HG03025 (cell line): ENCODE measurements at regions not wholly inside any gene's neighbourhood (a gene's known extent, or its start where the extent isn't known, plus 50 kb on each side); places are given as distances from the start of the nearest gene placed in this dataset.
"Not testable (repeated sequence)": the region's sequence is repeated elsewhere in the genome, so short reads cannot be mapped to it uniquely, and the experiment has no call there.

Source experiments
- ATAC-seq: cut with Tn5 transposase; IDR thresholded peaks from one replicate; pipeline ENCODE4 v1.9.1; 2021; ENCODE audit warnings: mild to moderate bottlenecking, moderate library complexity; ENCODE audit not compliant: unreplicated experiment, low FRiP score

GRCh38 chr13:30072818-30073186 is 222.4 kb upstream of the UBL3 start:
- no peak for ATAC-seq

GRCh38 chr13:30071969-30072817 is 221.8 kb upstream of the UBL3 start:
- ATAC-seq: no peak

- no peak for ATAC-seq
Measured at GRCh38 chr13:30065181-30065580, 214.8 kb upstream of the UBL3 start.

GRCh38 chr13:30063892-30064291 is 213.5 kb upstream of the UBL3 start:
- ATAC-seq: no peak

- no peak for ATAC-seq
Measured at GRCh38 chr13:30061217-30061616, 210.8 kb upstream of the UBL3 start.

- ATAC-seq: no peak
Measured at GRCh38 chr13:30058429-30058828, 208.0 kb upstream of the UBL3 start.

GRCh38 chr13:30054546-30054945 is 204.1 kb upstream of the UBL3 start:
- not testable (repeated sequence) for ATAC-seq

- no peak for ATAC-seq
Measured at GRCh38 chr13:30053939-30054338, 203.5 kb upstream of the UBL3 start.

- no peak for ATAC-seq
Measured at GRCh38 chr13:30052120-30052519, 201.7 kb upstream of the UBL3 start.

GRCh38 chr13:30051531-30052060 is 201.2 kb upstream of the UBL3 start:
- no peak for ATAC-seq

GRCh38 chr13:30049692-30050091 is 199.3 kb upstream of the UBL3 start:
- no peak for ATAC-seq

- ATAC-seq: no peak
Measured at GRCh38 chr13:30047154-30047874, 196.9 kb upstream of the UBL3 start.

- ATAC-seq: no peak
Measured at GRCh38 chr13:30045916-30046704, 195.7 kb upstream of the UBL3 start.

GRCh38 chr13:30044932-30045331 is 194.5 kb upstream of the UBL3 start:
- no peak for ATAC-seq

- no peak for ATAC-seq
Measured at GRCh38 chr13:30043631-30043925, 193.2 kb upstream of the UBL3 start.

- ATAC-seq: no peak
Measured at GRCh38 chr13:30042891-30043630, 192.6 kb upstream of the UBL3 start.

- no peak for ATAC-seq
Measured at GRCh38 chr13:30042272-30042671, 191.9 kb upstream of the UBL3 start.

GRCh38 chr13:30039511-30039911 is 189.1 kb upstream of the UBL3 start:
- ATAC-seq: no peak

- no peak for ATAC-seq
Measured at GRCh38 chr13:30038884-30039283, 188.5 kb upstream of the UBL3 start.

GRCh38 chr13:30037766-30038165 is 187.3 kb upstream of the UBL3 start:
- no peak for ATAC-seq
